ENCODE measurements at regions not wholly inside any gene's neighbourhood (a gene's known extent, or its start where the extent isn't known, plus 50 kb on each side); places are given as distances from the start of the nearest gene placed in this dataset.

DNA sequence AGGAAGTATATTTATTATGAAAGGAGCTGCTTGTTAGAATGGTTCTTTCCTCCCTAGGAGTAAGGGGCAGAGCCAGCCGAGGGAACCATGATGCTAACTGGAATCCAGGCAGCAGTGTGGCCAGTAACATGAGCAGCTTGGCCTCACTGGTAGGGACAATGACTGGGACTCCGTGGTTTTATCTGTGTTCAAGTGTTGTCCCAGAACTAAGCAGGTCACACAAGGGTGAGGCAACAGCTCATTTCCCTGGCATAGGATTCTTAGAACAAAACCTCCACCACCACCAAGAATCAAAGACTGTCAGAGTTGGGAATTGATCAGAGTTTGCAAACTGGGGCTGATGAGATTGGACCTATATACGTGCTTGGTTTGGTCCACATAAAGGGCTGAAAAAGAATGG lies 138.9 kb upstream of the COBL start:
- Histone ChIP-seq H3K79me1 (ENCODE audit: low read depth in 1 of 2, low read length in 2 of 2) (no peaks in the 10 kb centered on the region), H3K56ac (ENCODE audit: extremely low read depth, insufficient read depth, low read length) (no peak overlapping the region), H2BK15ac (ENCODE audit: low read depth, low read length) (no peak overlapping the region), H3K9me3 (ENCODE audit: control insufficient read depth, insufficient read depth, low read length) (peaks cover 27% of the 10 kb centered on the region), H3K14ac (replicated peaks; ENCODE audit: low read depth, low read length) (no peak overlapping the region), H3K23ac (ENCODE audit: low read depth, low read length) (no peak overlapping the region), H4K91ac (ENCODE audit: insufficient read depth, low read depth, low read length) (no peak overlapping the region), H4K8ac (ENCODE audit: low read depth in 2 of 2, low read length in 2 of 2) (no peak overlapping the region), H2AK9ac (replicated peaks; ENCODE audit: low read depth, low read length, poor library complexity) (no peak overlapping the region), H3K36me3 (ENCODE audit: control insufficient read depth, insufficient read depth, low read length) (no peaks in the 10 kb centered on the region), H3K4ac (ENCODE audit: low read depth, low read length) (no peak overlapping the region), H2BK5ac (ENCODE audit: low read depth, low read length, poor library complexity, severe bottlenecking) (no peak overlapping the region), H2BK120ac (ENCODE audit: low read depth, low read length) (no peak overlapping the region), H3K9me1 (ENCODE audit: insufficient read depth, low read length) (no peaks in the 10 kb centered on the region), H3K18ac (ENCODE audit: low read depth, low read length) (no peak overlapping the region), H3K9ac (ENCODE audit: low read depth, low read length) (no peak overlapping the region), H2AFZ (replicated peaks; ENCODE audit: low read length, poor library complexity) (no peak overlapping the region), H3K4me1 (ENCODE audit: control insufficient read depth, insufficient read depth, low read length) (no peaks in the 10 kb centered on the region), H4K20me1 (ENCODE audit: insufficient read depth, low read length) (no peaks in the 10 kb centered on the region), H2BK20ac (ENCODE audit: low read depth, low read length) (no peak overlapping the region), H3K27ac (ENCODE audit: insufficient read depth, low read length) (no peak overlapping the region), H4K5ac (ENCODE audit: low read depth, low read length) (no peak overlapping the region), H2AK5ac (ENCODE audit: low read depth, low read length) (no peak overlapping the region), H3K4me2 (ENCODE audit: low read depth, low read length) (no peak overlapping the region), H3K4me3 (ENCODE audit: insufficient read depth, low read depth, low read length) (no peak overlapping the region), H3K27me3 (ENCODE audit: control insufficient read depth, insufficient read depth, low read length) (no peaks in the 10 kb centered on the region)
- in situ Hi-C loops (cut with MboI; ENCODE audit: low sequenced_read_pairs), result no loop called here
- DNase-seq (no peak), ATAC-seq (ENCODE audit: low read depth) (no peak)
- WGBS, 2 experiments (ENCODE audit: extremely low coverage in 2 of 2, insufficient read length in 1 of 2), result 60% methylated on average over 1 of the region's 3 CpGs; no CpG with 5 or more reads in 1 of the 2 experiments
- POLR2A ChIA-PET (ENCODE audit: unreplicated experiment), result no interaction called here
- CTCF ChIA-PET, result no interaction called here
- TF ChIP-seq CHD1 (IDR thresholded peaks at IDR 0.05; ENCODE audit: low read depth, low read length) (no peak), MAZ (IDR thresholded peaks at IDR 0.05; ENCODE audit: borderline replicate concordance, low read depth, low read length) (no peak), RCOR1 (IDR thresholded peaks at IDR 0.05; ENCODE audit: insufficient replicate concordance, low read length) (no peak), RFX5 (IDR thresholded peaks at IDR 0.05; ENCODE audit: low read depth, low read length) (no peak), RAD21 (IDR thresholded peaks at IDR 0.05; ENCODE audit: low read length) (no peak), SMC3 (IDR thresholded peaks at IDR 0.05; ENCODE audit: low read depth, low read length) (no peak), BHLHE40 (IDR thresholded peaks at IDR 0.05; ENCODE audit: low read depth, low read length) (no peak), MXI1 (IDR thresholded peaks at IDR 0.05; ENCODE audit: borderline replicate concordance, low read depth, low read length) (no peak)
- intact Hi-C loops (cut with micrococcal nuclease), result no loop called here
- dilution Hi-C loops (cut with HindIII; ENCODE audit: low sequenced_read_pairs, unreplicated experiment), result no loop called here
- BruUV-seq (replicated peaks), result no TSS peak
